WTC11 (cell line): ENCODE measurements at regions not wholly inside any gene's neighbourhood (a gene's known extent, or its start where the extent isn't known, plus 50 kb on each side); places are given as distances from the start of the nearest gene placed in this dataset.

ENCODE experiments used
- TF ChIP-seq, protein P1 (sequence below): sonication (generic); formaldehyde crosslinking; IDR thresholded peaks from 2 replicates; pipeline ENCODE4 v1.8.1; 2022; ENCODE audit warnings: low read depth, mild to moderate bottlenecking, moderate library complexity, missing genetic modification reagents, borderline replicate concordance
- TF ChIP-seq, protein P2 (sequence below): fragments of 200-600 bp; IDR thresholded peaks from 2 replicates; pipeline ENCODE4 v1.8.0; 2022; ENCODE audit warnings: antibody characterized with exemption
- TF ChIP-seq, protein P3 (sequence below): sonication (generic); formaldehyde crosslinking; IDR thresholded peaks from 2 replicates; pipeline ENCODE4 v1.8.0; 2022; ENCODE audit warnings: mild to moderate bottlenecking, missing genetic modification reagents

DNA sequence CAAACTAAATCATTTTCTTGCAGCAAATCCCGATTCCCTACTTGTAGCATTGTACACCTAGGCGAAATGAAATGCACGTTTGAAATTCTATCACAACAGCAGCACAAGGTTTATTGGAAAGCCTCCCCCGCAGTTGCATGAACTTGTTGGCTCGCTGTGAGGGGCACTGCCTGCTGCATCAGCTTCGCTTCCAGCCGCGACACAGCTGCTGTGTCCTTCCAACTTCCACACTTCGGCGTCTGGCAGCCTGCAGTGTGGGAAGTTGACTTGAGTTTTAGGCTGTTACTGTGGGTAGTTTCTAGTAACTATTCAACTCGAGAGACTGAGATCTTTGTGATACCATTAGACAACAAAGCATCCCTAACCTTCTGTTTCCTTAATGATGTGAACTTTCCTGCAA, 315.8 kb upstream of the TPK1 start:
- TF ChIP-seq, protein P1, sequence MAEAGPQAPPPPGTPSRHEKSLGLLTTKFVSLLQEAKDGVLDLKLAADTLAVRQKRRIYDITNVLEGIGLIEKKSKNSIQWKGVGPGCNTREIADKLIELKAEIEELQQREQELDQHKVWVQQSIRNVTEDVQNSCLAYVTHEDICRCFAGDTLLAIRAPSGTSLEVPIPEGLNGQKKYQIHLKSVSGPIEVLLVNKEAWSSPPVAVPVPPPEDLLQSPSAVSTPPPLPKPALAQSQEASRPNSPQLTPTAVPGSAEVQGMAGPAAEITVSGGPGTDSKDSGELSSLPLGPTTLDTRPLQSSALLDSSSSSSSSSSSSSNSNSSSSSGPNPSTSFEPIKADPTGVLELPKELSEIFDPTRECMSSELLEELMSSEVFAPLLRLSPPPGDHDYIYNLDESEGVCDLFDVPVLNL (CRISPR knock-in tag): no peak
- TF ChIP-seq, protein P2, sequence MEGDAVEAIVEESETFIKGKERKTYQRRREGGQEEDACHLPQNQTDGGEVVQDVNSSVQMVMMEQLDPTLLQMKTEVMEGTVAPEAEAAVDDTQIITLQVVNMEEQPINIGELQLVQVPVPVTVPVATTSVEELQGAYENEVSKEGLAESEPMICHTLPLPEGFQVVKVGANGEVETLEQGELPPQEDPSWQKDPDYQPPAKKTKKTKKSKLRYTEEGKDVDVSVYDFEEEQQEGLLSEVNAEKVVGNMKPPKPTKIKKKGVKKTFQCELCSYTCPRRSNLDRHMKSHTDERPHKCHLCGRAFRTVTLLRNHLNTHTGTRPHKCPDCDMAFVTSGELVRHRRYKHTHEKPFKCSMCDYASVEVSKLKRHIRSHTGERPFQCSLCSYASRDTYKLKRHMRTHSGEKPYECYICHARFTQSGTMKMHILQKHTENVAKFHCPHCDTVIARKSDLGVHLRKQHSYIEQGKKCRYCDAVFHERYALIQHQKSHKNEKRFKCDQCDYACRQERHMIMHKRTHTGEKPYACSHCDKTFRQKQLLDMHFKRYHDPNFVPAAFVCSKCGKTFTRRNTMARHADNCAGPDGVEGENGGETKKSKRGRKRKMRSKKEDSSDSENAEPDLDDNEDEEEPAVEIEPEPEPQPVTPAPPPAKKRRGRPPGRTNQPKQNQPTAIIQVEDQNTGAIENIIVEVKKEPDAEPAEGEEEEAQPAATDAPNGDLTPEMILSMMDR: no peak
- TF ChIP-seq, protein P3, sequence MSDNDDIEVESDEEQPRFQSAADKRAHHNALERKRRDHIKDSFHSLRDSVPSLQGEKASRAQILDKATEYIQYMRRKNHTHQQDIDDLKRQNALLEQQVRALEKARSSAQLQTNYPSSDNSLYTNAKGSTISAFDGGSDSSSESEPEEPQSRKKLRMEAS (CRISPR knock-in tag): no peak
